NCI-H2196 treated with DMSO at 0.1 percent for 48 hours (cell line): ENCODE measurements at regions not wholly inside any gene's neighbourhood (a gene's known extent, or its start where the extent isn't known, plus 50 kb on each side); places are given as distances from the start of the nearest gene placed in this dataset.

Source experiments
- DNase-seq: peaks from one replicate; lab custom pipeline; 2025; ENCODE audit not compliant: unreplicated experiment; lab: John Stamatoyannopoulos, UW

DNA sequence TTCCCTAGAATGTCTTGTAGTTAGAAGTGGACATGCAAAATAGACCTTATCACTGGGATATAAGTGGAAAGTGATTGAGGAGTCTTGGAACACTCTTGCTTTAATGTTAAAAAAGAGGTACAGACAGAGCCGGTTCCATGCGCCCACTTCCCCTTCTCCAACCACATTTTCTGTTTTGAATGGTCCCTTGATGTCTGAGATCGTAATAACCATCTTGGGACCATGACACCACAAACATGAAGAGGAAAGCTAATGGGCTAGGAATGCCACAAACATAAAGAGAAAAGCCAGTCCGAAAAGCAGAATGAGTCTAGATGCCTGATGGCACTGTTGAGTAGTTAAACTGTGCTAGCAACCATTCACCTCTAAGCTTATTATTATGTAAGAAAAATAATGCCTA is 54.8 kb upstream of the SPON1 start:
- no peak for DNase-seq

DNA sequence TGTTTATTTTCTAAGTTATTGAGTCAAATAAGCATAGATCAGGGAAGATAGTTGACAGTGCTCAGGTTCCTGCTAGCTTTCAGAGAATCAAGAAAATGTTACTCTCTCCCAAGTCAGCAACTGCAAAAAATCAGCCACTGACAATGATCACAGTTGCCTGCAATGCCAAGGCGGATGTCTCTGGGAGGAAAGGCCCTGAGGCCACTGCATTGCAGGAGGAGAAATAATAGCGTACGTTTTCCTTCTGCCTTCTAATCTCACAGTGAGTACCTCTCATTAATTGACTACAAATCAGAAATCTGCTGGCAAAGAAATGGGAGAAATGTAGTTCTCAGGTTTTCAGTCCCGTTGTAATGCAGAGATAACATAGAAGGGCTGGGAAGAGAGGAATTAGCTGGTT is 54.0 kb upstream of the SPON1 start:
- DNase-seq: no peak
